ENCODE measurements at regions not wholly inside any gene's neighbourhood (a gene's known extent, or its start where the extent isn't known, plus 50 kb on each side); places are given as distances from the start of the nearest gene placed in this dataset.

DNA sequence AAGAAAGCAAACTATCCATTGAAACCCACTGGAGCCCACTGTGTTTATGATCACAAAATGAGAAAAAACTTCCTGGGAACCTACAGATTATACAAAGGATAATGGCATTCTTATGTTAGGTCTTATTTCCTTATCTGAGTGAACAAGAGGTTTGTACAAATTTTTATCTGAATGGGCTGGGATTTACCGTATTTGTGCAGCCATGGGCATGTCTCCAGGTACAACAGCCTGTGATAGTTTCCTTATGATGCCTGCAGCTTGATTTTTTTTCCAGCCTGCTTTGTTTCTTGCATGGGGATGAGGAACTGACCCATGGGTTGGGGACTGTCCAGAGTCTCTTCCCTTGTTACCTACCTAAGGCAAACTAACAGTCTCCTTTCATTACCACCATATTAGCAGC is 244.0 kb upstream of the RBMY1B start:
- TF ChIP-seq, protein P1, sequence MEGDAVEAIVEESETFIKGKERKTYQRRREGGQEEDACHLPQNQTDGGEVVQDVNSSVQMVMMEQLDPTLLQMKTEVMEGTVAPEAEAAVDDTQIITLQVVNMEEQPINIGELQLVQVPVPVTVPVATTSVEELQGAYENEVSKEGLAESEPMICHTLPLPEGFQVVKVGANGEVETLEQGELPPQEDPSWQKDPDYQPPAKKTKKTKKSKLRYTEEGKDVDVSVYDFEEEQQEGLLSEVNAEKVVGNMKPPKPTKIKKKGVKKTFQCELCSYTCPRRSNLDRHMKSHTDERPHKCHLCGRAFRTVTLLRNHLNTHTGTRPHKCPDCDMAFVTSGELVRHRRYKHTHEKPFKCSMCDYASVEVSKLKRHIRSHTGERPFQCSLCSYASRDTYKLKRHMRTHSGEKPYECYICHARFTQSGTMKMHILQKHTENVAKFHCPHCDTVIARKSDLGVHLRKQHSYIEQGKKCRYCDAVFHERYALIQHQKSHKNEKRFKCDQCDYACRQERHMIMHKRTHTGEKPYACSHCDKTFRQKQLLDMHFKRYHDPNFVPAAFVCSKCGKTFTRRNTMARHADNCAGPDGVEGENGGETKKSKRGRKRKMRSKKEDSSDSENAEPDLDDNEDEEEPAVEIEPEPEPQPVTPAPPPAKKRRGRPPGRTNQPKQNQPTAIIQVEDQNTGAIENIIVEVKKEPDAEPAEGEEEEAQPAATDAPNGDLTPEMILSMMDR (conservative IDR thresholded peaks at IDR 0.05; ENCODE audit: low read length) = no peak
- no peak for TF ChIP-seq EZH2phosphoT487 (IDR thresholded peaks at IDR 0.05; ENCODE audit: borderline replicate concordance, low read depth, low read length)
